GM04504 (cell line): ENCODE measurements at regions not wholly inside any gene's neighbourhood (a gene's known extent, or its start where the extent isn't known, plus 50 kb on each side); places are given as distances from the start of the nearest gene placed in this dataset.
"Not testable (repeated sequence)": the region's sequence is repeated elsewhere in the genome, so short reads cannot be mapped to it uniquely, and the experiment has no call there.

Source experiments
- DNase-seq: peaks from one replicate; pipeline ENCODE4 v3.0.0-alpha.2; 2012; ENCODE audit warnings: low read depth

DNA sequence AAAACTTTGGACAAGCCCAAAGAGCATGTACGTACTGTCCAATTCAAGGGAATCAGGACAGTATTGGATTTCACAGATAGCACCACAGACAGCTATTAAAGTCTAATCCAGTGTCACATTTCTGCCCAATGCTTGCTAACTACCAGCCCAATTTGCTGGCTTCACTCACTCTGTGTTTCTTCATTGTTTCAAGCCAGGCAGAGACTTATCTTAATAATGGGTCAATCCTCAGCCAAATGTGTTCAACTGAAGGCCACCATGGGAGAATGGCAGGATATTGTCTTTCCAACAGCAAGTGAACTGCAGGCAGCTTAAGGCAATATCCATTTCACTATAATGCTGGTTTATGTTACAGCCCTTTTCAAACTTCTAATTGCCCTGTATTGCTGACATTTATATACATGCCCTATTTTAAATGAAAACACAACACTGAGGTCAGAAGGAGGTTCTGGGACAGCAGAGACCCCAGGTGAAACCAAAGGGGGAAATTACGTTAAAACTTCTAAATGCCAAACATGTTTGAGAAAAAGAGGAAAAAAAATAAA lies 142.1 kb upstream of the RSPO3 start:
- no peak for DNase-seq

DNA sequence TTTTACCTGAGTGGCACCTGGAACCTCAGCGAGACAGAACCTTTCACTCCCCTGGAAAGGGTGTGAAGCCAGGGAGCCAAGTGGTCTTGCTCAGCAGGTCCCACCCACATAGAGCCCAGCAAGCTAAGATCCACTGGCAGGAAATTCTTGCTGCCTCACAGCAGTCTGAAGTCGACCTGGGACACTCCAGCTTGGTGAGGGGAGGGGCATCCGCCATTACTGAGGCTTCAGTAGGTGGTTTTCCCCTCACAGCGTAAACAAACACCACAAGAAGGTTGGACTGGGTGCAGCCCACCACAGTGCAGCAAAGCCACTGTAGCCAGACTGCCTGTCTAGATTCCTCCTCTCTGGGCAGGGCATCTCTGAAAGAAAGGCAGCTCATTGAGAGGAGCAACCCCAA lies 134.7 kb upstream of the RSPO3 start:
- DNase-seq = no peak

GRCh38 chr6:126988125-126988524 lies 130.3 kb upstream of the RSPO3 start:
- not testable (repeated sequence) for DNase-seq

DNA sequence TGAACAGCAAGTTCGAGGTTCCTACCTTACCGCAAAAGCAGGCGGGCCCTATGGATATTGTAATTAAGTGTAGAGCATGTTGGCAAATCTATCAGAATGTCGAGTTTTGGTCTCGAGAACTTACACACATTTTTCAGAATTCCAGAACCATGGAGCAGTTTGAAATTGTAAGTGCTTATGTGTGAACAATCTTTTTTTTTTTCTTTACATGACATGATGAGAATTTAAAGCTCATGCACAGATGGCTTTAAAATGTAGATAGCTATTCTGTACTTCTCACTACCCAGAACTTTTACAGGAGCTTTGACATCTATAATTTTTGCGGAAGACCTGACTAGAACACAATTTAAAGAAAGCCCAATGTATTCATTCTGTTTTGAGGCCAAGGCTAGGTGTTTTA lies 117.8 kb upstream of the RSPO3 start:
- DNase-seq = no peak

- no peak for DNase-seq
These were observed 104.6 kb upstream of the RSPO3 start for GRCh38 chr6:127013865-127014264.

DNA sequence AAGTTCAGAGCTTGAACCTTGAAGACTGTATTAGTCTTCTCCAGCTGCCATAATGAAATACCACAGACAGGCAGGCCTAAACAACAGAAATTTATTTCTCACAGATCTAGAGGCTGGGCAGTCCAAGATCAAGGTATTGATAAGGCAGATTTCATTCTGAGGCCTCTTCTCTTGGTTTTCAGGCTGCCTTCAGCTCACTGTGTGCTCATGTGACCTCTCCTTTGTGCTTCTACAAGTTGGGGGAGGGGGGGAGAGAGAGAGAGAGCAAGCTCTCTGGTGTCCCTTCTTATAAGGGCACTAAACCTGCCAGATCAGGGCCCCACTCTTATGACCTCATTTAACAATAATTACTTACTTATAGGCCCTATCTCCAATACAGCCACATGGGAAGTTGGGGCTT lies 102.6 kb upstream of the RSPO3 start:
- no peak for DNase-seq

GRCh38 chr6:127019828-127020227 lies 98.6 kb upstream of the RSPO3 start:
- no peak for DNase-seq

- peak; percentile 32 for DNase-seq
These were observed 96.2 kb upstream of the RSPO3 start for GRCh38 chr6:127022302-127022701.

DNA sequence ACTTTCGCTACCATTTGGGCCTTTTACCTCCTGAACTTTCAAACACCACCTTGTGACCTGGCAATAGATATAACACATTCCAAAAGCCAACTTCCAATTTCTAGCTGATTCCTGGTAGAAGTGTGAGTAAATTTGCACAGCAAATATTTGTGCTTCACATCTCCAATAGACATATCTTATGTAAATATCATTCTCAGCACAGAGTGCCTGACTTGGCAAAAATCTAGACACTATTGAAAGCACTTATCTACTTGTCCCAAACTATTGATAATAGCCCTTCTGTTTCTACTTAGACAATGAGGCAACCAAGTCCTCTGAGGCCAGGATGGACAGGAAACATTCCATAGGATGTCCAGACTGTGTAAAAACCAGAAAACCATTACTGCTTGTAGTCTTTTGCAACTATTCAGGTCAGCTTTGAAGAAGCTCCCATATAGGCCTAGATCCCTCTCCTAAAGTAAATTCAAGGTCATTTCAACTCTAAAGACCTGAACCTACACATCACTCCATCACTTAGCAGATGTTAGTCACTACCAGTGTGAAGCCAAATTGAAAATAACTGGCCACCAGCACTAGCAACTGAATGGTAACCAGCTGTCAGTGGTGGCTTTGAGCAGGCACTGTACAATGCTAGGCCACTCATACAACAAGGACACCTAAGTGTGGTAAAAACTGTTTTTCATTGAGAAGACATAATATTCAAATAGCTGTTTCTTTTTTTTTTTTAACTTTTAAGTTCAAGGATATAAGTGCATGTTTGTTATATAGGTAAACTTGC lies 95.3 kb upstream of the RSPO3 start:
- no peak for DNase-seq

GRCh38 chr6:127026247-127026646 lies 92.2 kb upstream of the RSPO3 start:
- DNase-seq = no peak

DNA sequence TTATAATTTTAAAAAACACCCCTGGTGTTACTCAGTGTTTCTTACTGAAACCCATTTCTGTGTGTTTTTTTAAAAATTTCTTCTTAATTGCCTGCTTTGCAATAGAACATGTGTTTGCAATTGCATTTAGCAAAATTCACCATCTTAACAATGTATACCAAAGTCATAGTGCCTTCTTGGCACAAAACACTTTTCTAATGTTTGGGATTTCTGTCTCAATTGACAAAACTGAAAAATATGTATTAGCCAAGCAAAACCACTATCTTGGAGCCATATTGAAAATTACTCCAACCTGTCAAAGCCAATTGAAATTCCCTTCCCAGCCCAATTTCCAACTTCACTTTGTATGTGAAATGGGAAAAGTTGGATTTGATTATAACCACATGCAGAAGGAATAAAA lies 88.4 kb upstream of the RSPO3 start:
- DNase-seq = no peak

GRCh38 chr6:127030836-127031235 lies 87.6 kb upstream of the RSPO3 start:
- DNase-seq = no peak

- no peak for DNase-seq
These were observed 87.0 kb upstream of the RSPO3 start for GRCh38 chr6:127031511-127031910.

DNA sequence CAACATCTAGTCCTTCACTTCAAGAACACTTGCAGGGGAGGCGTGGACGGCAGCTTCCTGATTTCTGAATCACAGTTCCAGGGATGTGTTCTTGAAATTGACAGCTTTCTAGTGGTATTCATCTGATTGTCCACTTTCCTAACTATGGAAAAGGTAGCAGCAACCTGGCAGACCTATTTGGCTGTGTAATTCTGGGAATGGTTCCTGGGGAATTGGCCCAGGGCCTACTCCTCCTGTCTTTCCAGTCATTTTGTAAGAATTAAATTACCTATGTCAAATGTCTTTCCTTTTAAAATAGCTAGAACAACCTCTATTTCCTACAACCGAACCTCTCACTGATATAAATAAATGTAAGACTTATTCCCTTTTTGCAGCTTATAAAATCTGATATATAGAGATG lies 85.5 kb upstream of the RSPO3 start:
- no peak for DNase-seq

DNA sequence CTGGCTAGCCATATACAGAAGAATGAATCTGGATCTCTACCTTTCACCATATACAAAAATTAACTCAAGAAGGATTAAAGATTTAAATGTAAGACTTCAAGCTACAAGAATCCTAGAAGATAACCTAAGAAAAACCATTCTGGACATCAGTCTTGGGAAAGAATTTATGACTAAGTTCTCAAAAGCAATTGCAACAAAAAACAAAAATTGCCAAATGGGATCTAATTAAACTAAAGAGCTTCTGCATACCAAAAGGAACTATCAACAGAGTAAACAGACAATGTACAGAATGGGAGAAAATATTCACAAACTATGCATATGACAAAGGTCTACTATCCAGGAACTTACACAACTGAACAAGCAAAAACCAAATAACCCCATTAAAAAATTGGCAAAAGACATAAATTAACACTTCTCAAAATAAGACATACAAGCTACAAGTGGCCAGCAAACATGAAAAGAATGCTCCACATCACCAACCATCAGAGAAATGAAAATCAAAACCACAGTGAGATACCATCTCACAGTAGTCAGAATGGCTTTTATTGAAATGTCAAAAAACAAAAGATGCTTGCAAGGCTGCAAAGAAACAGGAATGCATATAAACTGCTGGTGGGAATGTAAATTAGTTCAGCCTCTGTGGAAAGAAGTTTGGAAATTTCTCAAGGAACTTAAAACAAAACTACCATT lies 66.8 kb upstream of the RSPO3 start:
- DNase-seq = peak; percentile 62

GRCh38 chr6:127053032-127053874 lies 65.2 kb upstream of the RSPO3 start:
- DNase-seq = no peak

DNA sequence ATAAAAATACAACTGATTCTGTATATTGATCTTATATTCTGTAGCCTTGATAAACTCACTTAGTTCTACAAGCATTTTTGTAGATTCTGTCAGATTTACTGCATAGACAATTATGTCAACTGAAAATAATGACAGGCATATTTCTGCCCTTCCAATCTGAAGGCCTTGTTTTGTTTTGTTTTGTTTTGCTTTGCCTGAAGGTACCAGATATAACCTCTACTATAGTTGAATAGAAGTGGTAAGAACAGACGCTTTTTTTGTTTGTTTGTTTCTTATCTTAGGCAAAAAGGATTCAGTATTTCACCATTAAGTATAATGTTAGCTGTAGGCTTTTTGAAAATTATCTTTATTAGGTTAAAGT lies 64.6 kb upstream of the RSPO3 start:
- no peak for DNase-seq

DNA sequence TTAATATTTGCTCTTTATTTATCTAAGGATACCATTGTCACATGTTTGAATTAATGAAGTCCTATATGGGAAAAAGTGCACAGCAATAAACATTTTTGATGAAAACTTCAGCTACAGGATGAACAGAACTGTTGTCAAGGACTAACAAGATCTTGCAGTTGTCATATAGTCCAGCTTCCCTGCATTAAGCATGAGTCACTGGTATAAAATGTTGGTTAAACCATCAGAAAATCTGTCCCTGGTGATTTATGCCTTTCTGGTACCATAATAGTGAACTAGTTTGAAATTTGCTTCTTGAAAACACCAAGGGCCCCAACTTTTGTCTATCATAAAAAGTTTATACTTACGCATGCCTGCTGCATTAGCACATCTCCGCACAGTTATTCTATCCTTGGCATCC lies 60.4 kb upstream of the RSPO3 start:
- DNase-seq = no peak

- no peak for DNase-seq
These were observed 59.5 kb upstream of the RSPO3 start for GRCh38 chr6:127058936-127059335.
